NOMO-1 treated with DMSO at 0.1 percent for 48 hours (cell line): ENCODE measurements at regions not wholly inside any gene's neighbourhood (a gene's known extent, or its start where the extent isn't known, plus 50 kb on each side); places are given as distances from the start of the nearest gene placed in this dataset.
"Not testable (repeated sequence)": the region's sequence is repeated elsewhere in the genome, so short reads cannot be mapped to it uniquely, and the experiment has no call there.

Experiments used
- DNase-seq: peaks from one replicate; lab custom pipeline; 2025; ENCODE audit not compliant: unreplicated experiment; lab: John Stamatoyannopoulos, UW

GRCh38 chr5:62243046-62243445 lies 63.0 kb upstream of the KIF2A start:
- not testable (repeated sequence) for DNase-seq

- not testable (repeated sequence) for DNase-seq
Measured at GRCh38 chr5:62248192-62248591, 57.8 kb upstream of the KIF2A start.

GRCh38 chr5:62250085-62250484 lies 55.9 kb upstream of the KIF2A start:
- not testable (repeated sequence) for DNase-seq

GRCh38 chr5:62250919-62251318 lies 55.1 kb upstream of the KIF2A start:
- DNase-seq: not testable (repeated sequence)

GRCh38 chr5:62252519-62252918 lies 53.5 kb upstream of the KIF2A start:
- not testable (repeated sequence) for DNase-seq

- DNase-seq: not testable (repeated sequence)
Measured at GRCh38 chr5:62255551-62255950, 50.5 kb upstream of the KIF2A start.

- no peak for DNase-seq
Measured at GRCh38 chr5:62256161-62257019, 49.6 kb upstream of the KIF2A start.
